PC-9 (cell line): ENCODE measurements at regions not wholly inside any gene's neighbourhood (a gene's known extent, or its start where the extent isn't known, plus 50 kb on each side); places are given as distances from the start of the nearest gene placed in this dataset.

Experiments used
- EZH2 ChIP-seq: fragments of 200-600 bp; sonication (generic); IDR thresholded peaks from 2 replicates; pipeline ENCODE4 v1.8.0; 2017; ENCODE audit warnings: antibody characterized with exemption, low read depth
- TF ChIP-seq, protein P1 (sequence below): fragments of 200-600 bp; sonication (generic); conservative IDR thresholded peaks from 2 replicates; pipeline ENCODE4 v1.6.1; 2017; ENCODE audit warnings: mixed run types, antibody characterized with exemption, mild to moderate bottlenecking, moderate library complexity

DNA sequence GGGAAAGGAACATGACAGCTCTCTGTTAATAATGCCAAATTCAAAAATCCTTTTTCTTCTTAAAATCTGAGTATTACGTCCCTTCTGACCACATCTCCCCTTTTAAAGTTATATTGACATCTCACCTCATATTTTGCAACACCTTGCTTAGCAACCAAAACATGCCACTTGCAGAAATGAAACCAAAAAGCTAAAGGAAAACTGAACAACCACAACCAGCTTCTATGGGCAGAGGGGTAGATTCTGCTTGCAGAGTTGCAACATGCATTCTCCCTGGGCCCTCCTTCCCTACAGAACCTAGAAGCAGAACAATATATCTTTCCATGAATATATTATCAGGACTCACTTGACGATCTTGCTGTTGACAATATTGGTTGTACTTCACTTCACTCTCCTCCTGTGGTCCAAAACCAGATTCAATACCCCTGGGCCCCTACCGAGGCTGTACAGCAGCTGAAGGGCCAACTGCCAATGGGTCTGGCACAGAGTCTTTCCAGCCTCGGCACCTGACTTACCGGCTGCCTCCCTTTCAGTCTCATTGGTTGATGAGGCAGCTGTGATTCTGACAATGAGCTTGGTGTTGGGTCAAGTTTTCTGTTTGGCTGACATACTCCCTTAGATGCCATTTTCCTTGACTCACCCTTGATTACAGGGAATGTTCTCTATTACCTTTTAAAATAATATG, 616.6 kb downstream of the ZEB2 start:
- TF ChIP-seq, protein P1, sequence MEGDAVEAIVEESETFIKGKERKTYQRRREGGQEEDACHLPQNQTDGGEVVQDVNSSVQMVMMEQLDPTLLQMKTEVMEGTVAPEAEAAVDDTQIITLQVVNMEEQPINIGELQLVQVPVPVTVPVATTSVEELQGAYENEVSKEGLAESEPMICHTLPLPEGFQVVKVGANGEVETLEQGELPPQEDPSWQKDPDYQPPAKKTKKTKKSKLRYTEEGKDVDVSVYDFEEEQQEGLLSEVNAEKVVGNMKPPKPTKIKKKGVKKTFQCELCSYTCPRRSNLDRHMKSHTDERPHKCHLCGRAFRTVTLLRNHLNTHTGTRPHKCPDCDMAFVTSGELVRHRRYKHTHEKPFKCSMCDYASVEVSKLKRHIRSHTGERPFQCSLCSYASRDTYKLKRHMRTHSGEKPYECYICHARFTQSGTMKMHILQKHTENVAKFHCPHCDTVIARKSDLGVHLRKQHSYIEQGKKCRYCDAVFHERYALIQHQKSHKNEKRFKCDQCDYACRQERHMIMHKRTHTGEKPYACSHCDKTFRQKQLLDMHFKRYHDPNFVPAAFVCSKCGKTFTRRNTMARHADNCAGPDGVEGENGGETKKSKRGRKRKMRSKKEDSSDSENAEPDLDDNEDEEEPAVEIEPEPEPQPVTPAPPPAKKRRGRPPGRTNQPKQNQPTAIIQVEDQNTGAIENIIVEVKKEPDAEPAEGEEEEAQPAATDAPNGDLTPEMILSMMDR, result no peak
- TF ChIP-seq EZH2, result no peak
